GM23338 (cell line): ENCODE measurements at regions not wholly inside any gene's neighbourhood (a gene's known extent, or its start where the extent isn't known, plus 50 kb on each side); places are given as distances from the start of the nearest gene placed in this dataset.

Experiments used
- ATAC-seq: fragments of 200-7000 bp; cut with Tn5 transposase; 3 replicates; pipeline ENCODE4 v1.9.1; 2020
- DNase-seq: peaks from one replicate; pipeline ENCODE4 v3.0.0-alpha.2; 2015; ENCODE audit warnings: low spot score
- H2AFZ ChIP-seq: fragments of 200-600 bp; sonication (generic); 2 replicates; pipeline ENCODE4 v1.8.0; 2016; ENCODE audit warnings: antibody characterized with exemption, mild to moderate bottlenecking, moderate library complexity
- H3F3A ChIP-seq: fragments of 200-600 bp; sonication (generic); replicated peaks from 2 replicates; pipeline ENCODE4 v1.8.0; 2017; ENCODE audit warnings: antibody characterized with exemption, mixed run types, low read depth
- H3K27ac ChIP-seq: fragments of 200-600 bp; sonication (generic); 2 replicates; pipeline ENCODE4 v1.6.1; 2016; ENCODE audit warnings: low read depth
- H3K27me3 ChIP-seq: fragments of 200-600 bp; sonication (generic); 2 replicates; pipeline ENCODE4 v1.8.0; 2016; ENCODE audit warnings: mild to moderate bottlenecking, mixed run types, moderate library complexity; ENCODE audit not compliant: insufficient read depth
- H3K36me3 ChIP-seq: fragments of 200-600 bp; sonication (generic); 2 replicates; pipeline ENCODE4 v1.8.0; 2016; ENCODE audit warnings: mild to moderate bottlenecking; ENCODE audit not compliant: insufficient read depth
- H3K4me1 ChIP-seq: fragments of 200-600 bp; sonication (generic); 2 replicates; pipeline ENCODE4 v1.8.0; 2016; ENCODE audit warnings: mild to moderate bottlenecking, moderate library complexity; ENCODE audit not compliant: insufficient read depth
- H3K4me2 ChIP-seq: fragments of 200-600 bp; sonication (generic); 2 replicates; pipeline ENCODE4 v1.7.1; 2017; ENCODE audit warnings: mixed run types
- H3K4me3 ChIP-seq: fragments of 200-600 bp; sonication (generic); 2 replicates; pipeline ENCODE4 v1.6.1; 2016; ENCODE audit warnings: mixed run types
- H3K79me2 ChIP-seq: fragments of 200-600 bp; sonication (generic); replicated peaks from 2 replicates; pipeline ENCODE4 v1.8.0; 2017; ENCODE audit warnings: mild to moderate bottlenecking; ENCODE audit not compliant: insufficient read depth
- H3K9me2 ChIP-seq: fragments of 200-600 bp; sonication (generic); 2 replicates; pipeline ENCODE4 v1.8.0; 2017; ENCODE audit not compliant: insufficient read depth
- H4K20me1 ChIP-seq: fragments of 200-600 bp; sonication (generic); replicated peaks from 2 replicates; pipeline ENCODE4 v1.8.0; 2017; ENCODE audit warnings: mild to moderate bottlenecking; ENCODE audit not compliant: insufficient read depth
- H3K27ac Mint-ChIP-seq: 2 replicates; pipeline ENCODE4 v1.8.0; 2020; ENCODE audit warnings: inconsistent platforms, mild to moderate bottlenecking, moderate library complexity, mixed read lengths
- H3K27me3 Mint-ChIP-seq: 3 replicates; pipeline ENCODE4 v1.8.0; 2022; ENCODE audit warnings: low read depth, mild to moderate bottlenecking, moderate library complexity, mixed read lengths, inconsistent platforms; ENCODE audit not compliant: insufficient read depth, poor library complexity
- H3K36me3 Mint-ChIP-seq: 3 replicates; pipeline ENCODE4 v1.8.0; 2021; ENCODE audit warnings: low read depth, mild to moderate bottlenecking, inconsistent platforms, moderate library complexity, mixed read lengths
- H3K4me1 Mint-ChIP-seq: 3 replicates; pipeline ENCODE4 v1.8.0; 2020; ENCODE audit warnings: mild to moderate bottlenecking, inconsistent platforms, mixed read lengths
- H3K4me3 Mint-ChIP-seq: 3 replicates; pipeline ENCODE4 v1.8.0; 2021; ENCODE audit warnings: moderate library complexity, mild to moderate bottlenecking, inconsistent platforms, mixed read lengths
- H3K9me3 Mint-ChIP-seq: 3 replicates; pipeline ENCODE4 v1.8.0; 2020; ENCODE audit warnings: moderate library complexity, mild to moderate bottlenecking, inconsistent platforms, mixed read lengths
- CREB1 ChIP-seq: fragments of 250-450 bp; sonication (Bioruptor Pico); IDR thresholded peaks from 2 replicates; pipeline ENCODE4 v1.5.0; 2020; ENCODE audit warnings: low read depth, mild to moderate bottlenecking, moderate library complexity
- CTCF ChIP-seq, 2 experiments: fragments of 200-600 bp in 1 of 2; sonication (generic) in 1 of 2; conservative IDR thresholded peaks; 2 replicates each; pipeline versions ENCODE4 v1.5.1 to v1.6.1; 2016 to 2017; ENCODE audit warnings: antibody characterized with exemption in 2 of 2, low read depth in 2 of 2, mild to moderate bottlenecking in 2 of 2, moderate library complexity in 1 of 2
- ETS1 ChIP-seq: IDR thresholded peaks from 2 replicates; pipeline ENCODE4 v1.6.1; 2016; ENCODE audit warnings: antibody characterized with exemption
- EZH2 ChIP-seq: fragments of 200-600 bp; sonication (generic); IDR thresholded peaks from one replicate; pipeline ENCODE4 v1.8.0; 2017; ENCODE audit warnings: antibody characterized with exemption, mild to moderate bottlenecking, low read depth; ENCODE audit not compliant: unreplicated experiment
- EZH2phosphoT487 ChIP-seq: fragments of 200-600 bp; sonication (generic); IDR thresholded peaks from one replicate; pipeline ENCODE4 v1.8.1; 2018; ENCODE audit warnings: antibody characterized with exemption; ENCODE audit not compliant: unreplicated experiment
- JUNB ChIP-seq: IDR thresholded peaks from one replicate; pipeline ENCODE4 v1.6.1; 2016; ENCODE audit warnings: antibody characterized with exemption; ENCODE audit not compliant: unreplicated experiment
- NANOG ChIP-seq: IDR thresholded peaks from 2 replicates; pipeline ENCODE4 v1.6.1; 2016; ENCODE audit warnings: antibody characterized with exemption, borderline replicate concordance
- POLR2AphosphoS5 ChIP-seq: IDR thresholded peaks from 2 replicates; pipeline ENCODE4 v1.6.1; 2016; ENCODE audit warnings: antibody characterized with exemption, low read depth
- REST ChIP-seq: IDR thresholded peaks from one replicate; pipeline ENCODE4 v1.6.1; 2018; ENCODE audit warnings: antibody characterized with exemption; ENCODE audit not compliant: unreplicated experiment
- STAT1 ChIP-seq: IDR thresholded peaks from one replicate; pipeline ENCODE4 v1.6.1; 2016; ENCODE audit warnings: antibody characterized with exemption; ENCODE audit not compliant: unreplicated experiment
- ZNF114 ChIP-seq: fragments of 250-450 bp; sonication (Bioruptor Pico); IDR thresholded peaks from 2 replicates; pipeline ENCODE4 v1.5.0; 2020; ENCODE audit warnings: mild to moderate bottlenecking, moderate library complexity
- ZNF331 ChIP-seq: fragments of 250-450 bp; sonication (Bioruptor Pico); IDR thresholded peaks from 2 replicates; pipeline ENCODE4 v1.5.0; 2020; ENCODE audit warnings: low read depth, mild to moderate bottlenecking, moderate library complexity
- ZNF462 ChIP-seq: fragments of 250-450 bp; sonication (Bioruptor Pico); IDR thresholded peaks from 2 replicates; pipeline ENCODE4 v1.5.0; 2020; ENCODE audit warnings: mild to moderate bottlenecking, moderate library complexity

GRCh38 chr2:236974752-236975151 is 110.9 kb upstream of the COPS8 start:
- H4K20me1 ChIP-seq, result no peaks in the 10 kb centered on the region
- Mint-ChIP-seq H3K4me1 (peaks cover 34% of the 10 kb centered on the region), H3K36me3 (no peaks in the 10 kb centered on the region)

More at GRCh38 chr2:236974752-236975151, 110.9 kb upstream of the COPS8 start:
- H2AFZ ChIP-seq, result no peak overlapping the region
- no peaks in the 10 kb centered on the region for H3F3A ChIP-seq
- no peak overlapping the region for H3K4me3 Mint-ChIP-seq
- H3K27me3 Mint-ChIP-seq, result peaks cover 10% of the 10 kb centered on the region
- ATAC-seq, result no peak
- no peaks in the 10 kb centered on the region for H3K27me3 ChIP-seq
- no peak overlapping the region for H3K4me2 ChIP-seq
- no peak overlapping the region for H3K4me3 ChIP-seq
- H3K27ac Mint-ChIP-seq, result no peak overlapping the region
- no peaks in the 10 kb centered on the region for H3K36me3 ChIP-seq
- no peaks in the 10 kb centered on the region for H3K79me2 ChIP-seq
- no peak overlapping the region for H3K27ac ChIP-seq
- H3K4me1 ChIP-seq, result peaks cover 16% of the 10 kb centered on the region; the same call in 1 of the 2 replicates
- H3K9me2 ChIP-seq, result peaks cover 16% of the 10 kb centered on the region
- TF ChIP-seq EZH2, result no peak
- no peak for TF ChIP-seq ZNF331 (CRISPR knock-in tag)
- TF ChIP-seq EZH2phosphoT487, result no peak
- TF ChIP-seq ZNF462 (CRISPR knock-in tag), result no peak
- TF ChIP-seq JUNB, result no peak
- no peak for TF ChIP-seq CTCF (conservative IDR thresholded peaks at IDR 0.05; ENCODE audit: low read depth in 2 of 2)
- TF ChIP-seq REST, result no peak
- no peak for TF ChIP-seq ETS1
- TF ChIP-seq POLR2AphosphoS5, result no peak
- no peak for TF ChIP-seq STAT1
- TF ChIP-seq NANOG, result no peak
- no peak for TF ChIP-seq ZNF114 (CRISPR knock-in tag)
- TF ChIP-seq CREB1, result no peak
- H3K9me3 Mint-ChIP-seq, result peaks cover 2% of the 10 kb centered on the region; the same call in 1 of the 3 replicates
- no peak for DNase-seq
